ENCODE measurements at regions not wholly inside any gene's neighbourhood (a gene's known extent, or its start where the extent isn't known, plus 50 kb on each side); places are given as distances from the start of the nearest gene placed in this dataset.

DNA sequence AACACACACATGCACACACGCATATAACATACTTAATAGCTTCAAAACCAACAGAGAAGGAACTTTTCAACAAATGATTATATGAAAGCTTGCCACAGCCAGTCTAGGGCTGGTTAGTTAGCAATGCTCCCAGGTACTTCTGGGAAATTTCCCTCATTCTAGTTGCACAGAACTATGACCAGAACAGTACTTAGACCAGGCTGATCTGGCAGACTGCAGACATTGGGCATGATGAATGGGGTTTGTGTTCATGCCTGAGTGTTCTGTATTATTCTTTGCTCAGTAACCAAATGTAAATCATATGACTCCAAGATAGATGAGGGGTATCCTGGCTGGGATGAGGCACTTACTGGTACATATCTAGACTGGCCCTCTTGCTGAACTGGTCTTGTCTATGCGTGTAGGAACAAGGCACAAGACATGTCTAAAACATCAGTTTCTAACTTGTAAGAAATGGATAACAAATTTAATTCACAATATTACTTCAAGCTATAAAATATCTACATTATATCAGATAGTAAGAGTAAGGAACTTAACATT, 50.3 kb upstream of the GEMIN8 start (continued):
- no peak for TF ChIP-seq CREB1 (CRISPR knock-in tag; IDR thresholded peaks at IDR 0.05; ENCODE audit: low read depth)
- TF ChIP-seq, protein P1, sequence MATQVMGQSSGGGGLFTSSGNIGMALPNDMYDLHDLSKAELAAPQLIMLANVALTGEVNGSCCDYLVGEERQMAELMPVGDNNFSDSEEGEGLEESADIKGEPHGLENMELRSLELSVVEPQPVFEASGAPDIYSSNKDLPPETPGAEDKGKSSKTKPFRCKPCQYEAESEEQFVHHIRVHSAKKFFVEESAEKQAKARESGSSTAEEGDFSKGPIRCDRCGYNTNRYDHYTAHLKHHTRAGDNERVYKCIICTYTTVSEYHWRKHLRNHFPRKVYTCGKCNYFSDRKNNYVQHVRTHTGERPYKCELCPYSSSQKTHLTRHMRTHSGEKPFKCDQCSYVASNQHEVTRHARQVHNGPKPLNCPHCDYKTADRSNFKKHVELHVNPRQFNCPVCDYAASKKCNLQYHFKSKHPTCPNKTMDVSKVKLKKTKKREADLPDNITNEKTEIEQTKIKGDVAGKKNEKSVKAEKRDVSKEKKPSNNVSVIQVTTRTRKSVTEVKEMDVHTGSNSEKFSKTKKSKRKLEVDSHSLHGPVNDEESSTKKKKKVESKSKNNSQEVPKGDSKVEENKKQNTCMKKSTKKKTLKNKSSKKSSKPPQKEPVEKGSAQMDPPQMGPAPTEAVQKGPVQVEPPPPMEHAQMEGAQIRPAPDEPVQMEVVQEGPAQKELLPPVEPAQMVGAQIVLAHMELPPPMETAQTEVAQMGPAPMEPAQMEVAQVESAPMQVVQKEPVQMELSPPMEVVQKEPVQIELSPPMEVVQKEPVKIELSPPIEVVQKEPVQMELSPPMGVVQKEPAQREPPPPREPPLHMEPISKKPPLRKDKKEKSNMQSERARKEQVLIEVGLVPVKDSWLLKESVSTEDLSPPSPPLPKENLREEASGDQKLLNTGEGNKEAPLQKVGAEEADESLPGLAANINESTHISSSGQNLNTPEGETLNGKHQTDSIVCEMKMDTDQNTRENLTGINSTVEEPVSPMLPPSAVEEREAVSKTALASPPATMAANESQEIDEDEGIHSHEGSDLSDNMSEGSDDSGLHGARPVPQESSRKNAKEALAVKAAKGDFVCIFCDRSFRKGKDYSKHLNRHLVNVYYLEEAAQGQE (IDR thresholded peaks at IDR 0.05; ENCODE audit: unreplicated experiment): no peak
- no peak for TF ChIP-seq JUNB (IDR thresholded peaks at IDR 0.05; ENCODE audit: unreplicated experiment)
- TF ChIP-seq EZH2 (IDR thresholded peaks at IDR 0.05; ENCODE audit: low read depth, unreplicated experiment): no peak
- no peak for TF ChIP-seq NANOG (IDR thresholded peaks at IDR 0.05; ENCODE audit: borderline replicate concordance)
